ENCODE measurements at regions not wholly inside any gene's neighbourhood (a gene's known extent, or its start where the extent isn't known, plus 50 kb on each side); places are given as distances from the start of the nearest gene placed in this dataset.

GRCh38 chrX:8323356-8323755, 141.3 kb upstream of the VCX3B start:
- no peak for DNase-seq

GRCh38 chrX:8341814-8342590, 122.6 kb upstream of the VCX3B start:
- DNase-seq: no peak

- no peak for DNase-seq
Measured at GRCh38 chrX:8345473-8345872, 119.2 kb upstream of the VCX3B start.

- DNase-seq: no peak
Measured at GRCh38 chrX:8346060-8346459, 118.6 kb upstream of the VCX3B start.

GRCh38 chrX:8346892-8347291, 117.7 kb upstream of the VCX3B start:
- DNase-seq: no peak

GRCh38 chrX:8349816-8350544, 114.7 kb upstream of the VCX3B start:
- DNase-seq: no peak

GRCh38 chrX:8358302-8358701, 106.3 kb upstream of the VCX3B start:
- DNase-seq: no peak

GRCh38 chrX:8364369-8365141, 100.1 kb upstream of the VCX3B start:
- DNase-seq: peak; percentile 30

- no peak for DNase-seq
Measured at GRCh38 chrX:8366481-8366880, 98.1 kb upstream of the VCX3B start.

- DNase-seq: no peak
Measured at GRCh38 chrX:8374041-8374825, 90.4 kb upstream of the VCX3B start.

- DNase-seq: no peak
Measured at GRCh38 chrX:8377041-8377440, 87.6 kb upstream of the VCX3B start.

GRCh38 chrX:8390771-8391170, 73.9 kb upstream of the VCX3B start:
- no peak for DNase-seq

GRCh38 chrX:8403988-8404387, 60.6 kb upstream of the VCX3B start:
- DNase-seq: no peak

GRCh38 chrX:8404471-8404870, 60.2 kb upstream of the VCX3B start:
- no peak for DNase-seq

- DNase-seq: no peak
Measured at GRCh38 chrX:8404926-8405325, 59.7 kb upstream of the VCX3B start.

- DNase-seq: no peak
Measured at GRCh38 chrX:8405631-8406030, 59.0 kb upstream of the VCX3B start.

- DNase-seq: no peak
Measured at GRCh38 chrX:8413279-8413678, 51.4 kb upstream of the VCX3B start.
